ENCODE measurements at regions not wholly inside any gene's neighbourhood (a gene's known extent, or its start where the extent isn't known, plus 50 kb on each side); places are given as distances from the start of the nearest gene placed in this dataset.

DNA sequence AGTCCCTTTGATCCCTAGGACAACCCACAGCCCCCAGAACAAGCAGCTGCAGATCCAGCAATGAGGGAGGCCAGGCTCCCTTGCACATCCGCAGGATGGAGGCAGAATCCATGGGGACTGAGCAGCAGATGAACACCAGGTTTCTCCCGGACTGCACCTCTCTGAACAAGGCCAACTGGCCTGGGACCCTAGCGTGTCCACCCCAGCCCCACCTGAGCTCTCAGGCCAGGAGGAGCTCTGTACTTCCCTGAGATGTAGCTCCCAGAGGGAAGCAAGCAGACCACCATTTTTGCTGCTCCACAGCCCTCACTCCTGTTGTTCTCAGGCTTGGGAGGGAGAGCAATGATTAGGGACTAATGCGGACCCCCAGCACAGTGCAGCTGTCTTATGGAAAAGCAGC, 1195.8 kb downstream of the PCDH18 start:
- TF ChIP-seq YY1 (IDR thresholded peaks at IDR 0.05; ENCODE audit: low read depth) = no peak
- TF ChIP-seq, protein P1, sequence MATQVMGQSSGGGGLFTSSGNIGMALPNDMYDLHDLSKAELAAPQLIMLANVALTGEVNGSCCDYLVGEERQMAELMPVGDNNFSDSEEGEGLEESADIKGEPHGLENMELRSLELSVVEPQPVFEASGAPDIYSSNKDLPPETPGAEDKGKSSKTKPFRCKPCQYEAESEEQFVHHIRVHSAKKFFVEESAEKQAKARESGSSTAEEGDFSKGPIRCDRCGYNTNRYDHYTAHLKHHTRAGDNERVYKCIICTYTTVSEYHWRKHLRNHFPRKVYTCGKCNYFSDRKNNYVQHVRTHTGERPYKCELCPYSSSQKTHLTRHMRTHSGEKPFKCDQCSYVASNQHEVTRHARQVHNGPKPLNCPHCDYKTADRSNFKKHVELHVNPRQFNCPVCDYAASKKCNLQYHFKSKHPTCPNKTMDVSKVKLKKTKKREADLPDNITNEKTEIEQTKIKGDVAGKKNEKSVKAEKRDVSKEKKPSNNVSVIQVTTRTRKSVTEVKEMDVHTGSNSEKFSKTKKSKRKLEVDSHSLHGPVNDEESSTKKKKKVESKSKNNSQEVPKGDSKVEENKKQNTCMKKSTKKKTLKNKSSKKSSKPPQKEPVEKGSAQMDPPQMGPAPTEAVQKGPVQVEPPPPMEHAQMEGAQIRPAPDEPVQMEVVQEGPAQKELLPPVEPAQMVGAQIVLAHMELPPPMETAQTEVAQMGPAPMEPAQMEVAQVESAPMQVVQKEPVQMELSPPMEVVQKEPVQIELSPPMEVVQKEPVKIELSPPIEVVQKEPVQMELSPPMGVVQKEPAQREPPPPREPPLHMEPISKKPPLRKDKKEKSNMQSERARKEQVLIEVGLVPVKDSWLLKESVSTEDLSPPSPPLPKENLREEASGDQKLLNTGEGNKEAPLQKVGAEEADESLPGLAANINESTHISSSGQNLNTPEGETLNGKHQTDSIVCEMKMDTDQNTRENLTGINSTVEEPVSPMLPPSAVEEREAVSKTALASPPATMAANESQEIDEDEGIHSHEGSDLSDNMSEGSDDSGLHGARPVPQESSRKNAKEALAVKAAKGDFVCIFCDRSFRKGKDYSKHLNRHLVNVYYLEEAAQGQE (IDR thresholded peaks at IDR 0.05; ENCODE audit: low read depth) = no peak
- TF ChIP-seq NFIC (IDR thresholded peaks at IDR 0.05) = no peak
- TF ChIP-seq EP300 (IDR thresholded peaks at IDR 0.05; ENCODE audit: borderline replicate concordance) = no peak
- no peak for TF ChIP-seq RAD21 (IDR thresholded peaks at IDR 0.05; ENCODE audit: low read depth)
- no peak for TF ChIP-seq FOXM1 (IDR thresholded peaks at IDR 0.05; ENCODE audit: borderline replicate concordance, low read depth)
- TF ChIP-seq TEAD4 (IDR thresholded peaks at IDR 0.05) = no peak

All from Ishikawa (cell line).